ENCODE measurements at regions not wholly inside any gene's neighbourhood (a gene's known extent, or its start where the extent isn't known, plus 50 kb on each side); places are given as distances from the start of the nearest gene placed in this dataset.
"Not testable (repeated sequence)": the region's sequence is repeated elsewhere in the genome, so short reads cannot be mapped to it uniquely, and the experiment has no call there.

GRCh38 chr16:88185976-88186888 lies 196.5 kb upstream of the ZNF469 start:
- in situ Hi-C loops (cut with HindIII; ENCODE audit: low sequenced_read_pairs), result not testable (repeated sequence)

GRCh38 chr16:88186889-88187870 lies 195.6 kb upstream of the ZNF469 start:
- in situ Hi-C loops (cut with HindIII; ENCODE audit: low sequenced_read_pairs), result not testable (repeated sequence)

GRCh38 chr16:88188171-88188895 lies 194.4 kb upstream of the ZNF469 start:
- in situ Hi-C loops (cut with HindIII; ENCODE audit: low sequenced_read_pairs), result not testable (repeated sequence)

- in situ Hi-C loops (cut with HindIII; ENCODE audit: low sequenced_read_pairs), result not testable (repeated sequence)
These were observed 192.1 kb upstream of the ZNF469 start for GRCh38 chr16:88190592-88191095.

GRCh38 chr16:88191168-88191567 lies 191.6 kb upstream of the ZNF469 start:
- in situ Hi-C loops (cut with HindIII; ENCODE audit: low sequenced_read_pairs), result not testable (repeated sequence)

- in situ Hi-C loops (cut with HindIII; ENCODE audit: low sequenced_read_pairs), result no loop called here
These were observed 190.2 kb upstream of the ZNF469 start for GRCh38 chr16:88192601-88193000.

- in situ Hi-C loops (cut with HindIII; ENCODE audit: low sequenced_read_pairs), result not testable (repeated sequence)
These were observed 188.9 kb upstream of the ZNF469 start for GRCh38 chr16:88193706-88194396.

GRCh38 chr16:88194397-88195268 lies 188.1 kb upstream of the ZNF469 start:
- in situ Hi-C loops (cut with HindIII; ENCODE audit: low sequenced_read_pairs), result no loop called here

- in situ Hi-C loops (cut with HindIII; ENCODE audit: low sequenced_read_pairs), result no loop called here
These were observed 187.5 kb upstream of the ZNF469 start for GRCh38 chr16:88195269-88195705.

- in situ Hi-C loops (cut with HindIII; ENCODE audit: low sequenced_read_pairs), result no loop called here
These were observed 186.8 kb upstream of the ZNF469 start for GRCh38 chr16:88195911-88196465.

GRCh38 chr16:88196471-88197400 lies 186.0 kb upstream of the ZNF469 start:
- in situ Hi-C loops (cut with HindIII; ENCODE audit: low sequenced_read_pairs), result no loop called here

GRCh38 chr16:88197481-88198456 lies 185.0 kb upstream of the ZNF469 start:
- in situ Hi-C loops (cut with HindIII; ENCODE audit: low sequenced_read_pairs), result no loop called here

GRCh38 chr16:88198457-88199295 lies 184.1 kb upstream of the ZNF469 start:
- in situ Hi-C loops (cut with HindIII; ENCODE audit: low sequenced_read_pairs), result not testable (repeated sequence)

- in situ Hi-C loops (cut with HindIII; ENCODE audit: low sequenced_read_pairs), result not testable (repeated sequence)
These were observed 183.2 kb upstream of the ZNF469 start for GRCh38 chr16:88199296-88200153.

Measured in DLD1 (cell line).